ENCODE measurements at regions not wholly inside any gene's neighbourhood (a gene's known extent, or its start where the extent isn't known, plus 50 kb on each side); places are given as distances from the start of the nearest gene placed in this dataset.

DNA sequence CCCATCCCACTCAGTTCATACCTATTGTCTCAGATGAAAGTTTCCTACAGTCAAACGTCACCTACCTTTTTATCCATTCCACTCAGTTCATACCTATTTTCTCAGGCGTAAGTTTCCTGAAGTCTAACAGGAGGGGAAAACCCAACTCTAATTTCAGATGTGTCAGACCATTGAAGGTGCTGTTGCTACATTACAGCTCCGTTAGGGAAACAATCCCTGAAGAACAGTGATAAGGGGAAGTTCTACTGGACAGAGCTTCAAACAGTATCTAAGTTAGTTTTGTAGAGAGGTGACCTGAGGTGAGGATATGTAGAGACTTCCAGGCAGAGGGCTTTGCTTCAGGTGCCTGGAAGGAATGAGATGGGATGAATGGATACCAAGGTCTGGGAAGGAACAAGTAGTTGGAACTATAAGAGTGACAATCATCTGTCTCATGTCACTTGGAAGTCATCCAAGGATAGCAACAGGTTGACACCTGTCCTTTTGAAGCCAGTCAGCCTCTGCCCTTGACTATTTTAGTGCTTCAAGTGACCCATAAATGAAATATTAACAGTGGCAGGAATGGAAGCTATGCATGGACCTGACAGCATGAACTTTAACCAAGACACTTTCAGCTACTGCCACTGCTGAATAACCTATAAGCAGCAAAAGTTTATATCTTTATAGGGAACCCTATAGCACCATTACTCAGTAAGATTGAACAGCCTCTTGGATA is 191.6 kb upstream of the MOCS1 start:
- H3K27me3 Mint-ChIP-seq (ENCODE audit: low read depth) = no peaks in the 10 kb centered on the region
- peaks cover 3% of the 10 kb centered on the region for H3K9me3 Mint-ChIP-seq (ENCODE audit: insufficient read depth)
- H3K27ac Mint-ChIP-seq = no peak overlapping the region
- H3K36me3 Mint-ChIP-seq (ENCODE audit: low read depth) = no peaks in the 10 kb centered on the region
- DNase-seq = no peak
- no peak for ATAC-seq
- H3K4me1 Mint-ChIP-seq (ENCODE audit: low read depth) = no peaks in the 10 kb centered on the region
- no peak overlapping the region for H3K4me3 Mint-ChIP-seq
- POLR2A ChIA-PET = no interaction called here
- CTCF ChIA-PET = no interaction called here

DNA sequence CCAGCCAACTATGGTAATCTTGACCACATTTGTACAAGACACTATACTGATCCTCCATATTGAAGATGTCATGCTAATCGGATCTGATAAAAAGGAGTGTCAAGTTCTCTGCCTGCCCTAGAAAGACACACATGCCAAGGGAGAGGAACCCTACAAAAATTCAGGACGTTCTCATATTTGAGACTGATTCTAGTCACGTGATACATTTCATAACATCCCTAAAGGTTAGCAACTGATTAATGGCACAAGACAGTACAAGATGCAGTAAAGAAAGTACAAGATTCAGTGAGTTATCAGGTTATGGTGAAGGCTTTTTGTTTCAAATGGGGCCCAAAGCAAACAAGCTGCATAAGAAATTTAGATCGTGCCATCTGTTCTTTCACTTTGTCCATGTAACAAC is 190.7 kb upstream of the MOCS1 start:
- ChIA-PET CTCF (no interaction called here), POLR2A (no interaction called here)
- no peaks in the 10 kb centered on the region for H3K4me1 Mint-ChIP-seq (ENCODE audit: low read depth)
- H3K9me3 Mint-ChIP-seq (ENCODE audit: insufficient read depth) = no peaks in the 10 kb centered on the region
- ATAC-seq (no peak), DNase-seq (no peak)
- no peaks in the 10 kb centered on the region for H3K36me3 Mint-ChIP-seq (ENCODE audit: low read depth)
- no peak overlapping the region for H3K27ac Mint-ChIP-seq
- H3K4me3 Mint-ChIP-seq = no peak overlapping the region
- H3K27me3 Mint-ChIP-seq (ENCODE audit: low read depth) = no peaks in the 10 kb centered on the region

- H3K9me3 Mint-ChIP-seq (ENCODE audit: insufficient read depth) = no peaks in the 10 kb centered on the region
- H3K4me3 Mint-ChIP-seq = no peak overlapping the region
- ChIA-PET CTCF (no interaction called here), POLR2A (no interaction called here)
- no peaks in the 10 kb centered on the region for H3K36me3 Mint-ChIP-seq (ENCODE audit: low read depth)
- H3K4me1 Mint-ChIP-seq (ENCODE audit: low read depth) = no peaks in the 10 kb centered on the region
- H3K27me3 Mint-ChIP-seq (ENCODE audit: low read depth) = no peaks in the 10 kb centered on the region
- no peak for DNase-seq
- no peak for ATAC-seq
- no peak overlapping the region for H3K27ac Mint-ChIP-seq
These were observed 182.6 kb upstream of the MOCS1 start for GRCh38 chr6:40116832-40117231.

DNA sequence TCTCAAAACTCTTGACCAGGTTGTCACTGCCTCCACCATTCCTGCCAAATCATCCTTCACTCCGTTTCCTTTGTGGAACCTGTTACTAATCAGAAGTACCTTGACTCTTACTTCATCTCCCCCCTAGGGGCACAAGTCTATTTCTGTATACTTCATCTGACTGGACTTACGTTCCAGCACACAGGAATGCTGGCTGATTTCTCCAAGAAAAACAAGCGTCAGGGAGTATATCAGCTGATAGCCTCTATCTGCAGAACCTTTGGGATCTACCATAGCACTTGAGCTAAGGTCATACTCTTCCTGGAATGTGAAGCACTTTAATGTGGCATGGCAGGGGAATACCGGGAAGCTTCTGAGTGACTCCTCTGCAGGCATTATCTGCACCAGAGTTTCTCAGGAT is 178.1 kb upstream of the MOCS1 start:
- H3K27ac Mint-ChIP-seq = no peak overlapping the region
- H3K4me3 Mint-ChIP-seq = no peak overlapping the region
- H3K36me3 Mint-ChIP-seq (ENCODE audit: low read depth) = no peaks in the 10 kb centered on the region
- DNase-seq = no peak
- POLR2A ChIA-PET = no interaction called here
- no peaks in the 10 kb centered on the region for H3K9me3 Mint-ChIP-seq (ENCODE audit: insufficient read depth)
- H3K27me3 Mint-ChIP-seq (ENCODE audit: low read depth) = no peaks in the 10 kb centered on the region
- ATAC-seq = no peak
- CTCF ChIA-PET = no interaction called here
- H3K4me1 Mint-ChIP-seq (ENCODE audit: low read depth) = no peaks in the 10 kb centered on the region

DNA sequence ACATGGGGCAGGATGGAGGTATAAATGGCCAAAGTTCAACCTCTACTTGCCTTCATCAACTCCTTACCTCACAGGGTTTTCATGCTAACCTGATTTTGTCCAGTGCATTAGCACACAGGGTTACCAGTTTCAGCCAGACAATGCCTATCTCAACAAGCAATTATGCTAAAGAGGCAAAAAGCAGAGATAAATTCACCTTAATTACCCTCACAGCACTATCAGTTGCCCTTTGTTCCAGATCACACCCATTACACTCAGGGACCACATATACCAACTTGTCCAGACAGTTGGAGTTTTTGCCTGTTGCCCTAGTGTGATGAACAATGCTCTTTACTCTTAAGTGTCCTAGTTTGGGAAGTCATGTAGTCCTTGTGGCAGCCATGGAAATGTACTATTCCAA is 174.5 kb upstream of the MOCS1 start:
- H3K27ac Mint-ChIP-seq = no peak overlapping the region
- H3K9me3 Mint-ChIP-seq (ENCODE audit: insufficient read depth) = no peaks in the 10 kb centered on the region
- no peaks in the 10 kb centered on the region for H3K27me3 Mint-ChIP-seq (ENCODE audit: low read depth)
- no peaks in the 10 kb centered on the region for H3K4me1 Mint-ChIP-seq (ENCODE audit: low read depth)
- no peaks in the 10 kb centered on the region for H3K36me3 Mint-ChIP-seq (ENCODE audit: low read depth)
- DNase-seq (no peak), ATAC-seq (no peak)
- CTCF ChIA-PET = no interaction called here
- H3K4me3 Mint-ChIP-seq = no peak overlapping the region
- POLR2A ChIA-PET = no interaction called here

DNA sequence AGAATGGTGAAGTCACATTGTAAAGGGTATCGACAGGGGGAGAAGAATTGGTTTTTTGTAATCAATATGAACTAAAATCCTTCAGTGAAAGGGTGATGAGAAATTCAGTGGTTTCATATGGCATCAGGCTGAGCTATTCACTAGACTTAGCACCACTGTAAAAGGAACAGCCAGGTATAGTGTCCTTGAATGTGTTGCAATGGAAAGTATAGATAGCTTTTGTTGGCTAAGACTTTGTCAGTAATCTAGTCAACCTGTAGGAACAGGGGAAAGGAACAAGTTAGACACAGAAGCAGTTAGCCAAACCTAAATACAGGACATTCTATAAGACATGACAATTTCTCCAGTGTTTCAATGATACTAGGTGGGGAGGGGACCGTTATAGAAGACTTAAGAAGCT is 172.6 kb upstream of the MOCS1 start:
- ChIA-PET CTCF (no interaction called here), POLR2A (no interaction called here)
- H3K4me1 Mint-ChIP-seq (ENCODE audit: low read depth) = no peaks in the 10 kb centered on the region
- H3K27ac Mint-ChIP-seq = no peak overlapping the region
- H3K36me3 Mint-ChIP-seq (ENCODE audit: low read depth) = no peaks in the 10 kb centered on the region
- H3K9me3 Mint-ChIP-seq (ENCODE audit: insufficient read depth) = no peaks in the 10 kb centered on the region
- H3K4me3 Mint-ChIP-seq = no peak overlapping the region
- DNase-seq (no peak), ATAC-seq (no peak)
- H3K27me3 Mint-ChIP-seq (ENCODE audit: low read depth) = no peaks in the 10 kb centered on the region

DNA sequence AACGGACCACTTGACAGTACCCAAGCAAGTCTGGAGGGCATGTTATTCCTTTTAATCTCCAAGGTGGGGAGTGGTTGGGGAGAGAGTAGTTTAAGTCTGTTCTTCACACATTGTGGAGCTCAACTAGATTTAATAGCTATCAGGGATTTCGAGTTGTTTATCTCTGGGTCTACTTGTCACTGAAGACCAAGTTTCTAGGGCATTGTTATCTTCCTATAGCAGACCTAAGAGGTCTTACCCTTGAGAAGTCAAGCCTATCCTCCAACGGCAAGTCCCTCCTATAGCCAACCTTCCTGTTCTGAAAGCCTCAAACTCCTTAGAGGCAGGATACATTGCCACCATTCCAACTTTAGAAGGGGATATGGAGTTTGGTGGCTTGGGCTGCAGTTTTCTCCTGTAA is 164.5 kb upstream of the MOCS1 start:
- Mint-ChIP-seq H3K36me3 (ENCODE audit: low read depth) (no peaks in the 10 kb centered on the region), H3K4me3 (no peak overlapping the region), H3K9me3 (ENCODE audit: insufficient read depth) (no peaks in the 10 kb centered on the region), H3K27ac (no peak overlapping the region), H3K4me1 (ENCODE audit: low read depth) (no peaks in the 10 kb centered on the region), H3K27me3 (ENCODE audit: low read depth) (peaks cover 6% of the 10 kb centered on the region)
- CTCF ChIA-PET = no interaction called here
- POLR2A ChIA-PET = no interaction called here
- ATAC-seq = no peak
- DNase-seq = no peak

DNA sequence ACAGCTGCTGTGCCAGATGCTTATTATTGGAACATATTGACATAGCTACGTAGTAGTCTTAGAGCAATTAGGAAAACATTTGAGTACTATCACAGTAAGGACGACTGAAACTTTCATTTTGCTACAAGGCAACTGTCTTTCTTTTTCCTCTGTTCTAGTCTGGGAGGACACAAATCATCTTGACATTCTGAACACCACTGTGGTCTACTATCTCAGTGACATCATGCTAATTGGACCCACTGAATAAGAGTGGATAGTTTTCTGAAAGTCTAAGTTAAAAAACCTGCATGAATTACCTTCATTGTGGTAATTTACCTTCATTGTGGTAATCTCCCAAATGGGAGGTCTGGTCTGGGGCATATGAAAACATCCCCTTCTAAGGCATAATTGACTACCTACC is 163.3 kb upstream of the MOCS1 start:
- POLR2A ChIA-PET = no interaction called here
- Mint-ChIP-seq H3K9me3 (ENCODE audit: insufficient read depth) (no peaks in the 10 kb centered on the region), H3K27ac (no peak overlapping the region), H3K36me3 (ENCODE audit: low read depth) (no peaks in the 10 kb centered on the region), H3K4me1 (ENCODE audit: low read depth) (no peaks in the 10 kb centered on the region), H3K4me3 (no peak overlapping the region), H3K27me3 (ENCODE audit: low read depth) (peaks cover 6% of the 10 kb centered on the region)
- CTCF ChIA-PET = no interaction called here
- ATAC-seq (no peak), DNase-seq (no peak)

GRCh38 chr6:40083141-40083920 is 149.1 kb upstream of the MOCS1 start:
- Mint-ChIP-seq H3K4me1 (ENCODE audit: low read depth) (no peaks in the 10 kb centered on the region), H3K9me3 (ENCODE audit: insufficient read depth) (no peaks in the 10 kb centered on the region), H3K27me3 (ENCODE audit: low read depth) (peaks cover 5% of the 10 kb centered on the region), H3K36me3 (ENCODE audit: low read depth) (no peaks in the 10 kb centered on the region), H3K27ac (no peak overlapping the region), H3K4me3 (no peak overlapping the region)
- ATAC-seq (no peak), DNase-seq (no peak)
- ChIA-PET POLR2A (no interaction called here), CTCF (no interaction called here)

- CTCF ChIA-PET = no interaction called here
- H3K27ac Mint-ChIP-seq = no peak overlapping the region
- H3K4me3 Mint-ChIP-seq = no peak overlapping the region
- DNase-seq = no peak
- POLR2A ChIA-PET = no interaction called here
- H3K4me1 Mint-ChIP-seq (ENCODE audit: low read depth) = no peaks in the 10 kb centered on the region
- no peaks in the 10 kb centered on the region for H3K9me3 Mint-ChIP-seq (ENCODE audit: insufficient read depth)
- H3K36me3 Mint-ChIP-seq (ENCODE audit: low read depth) = no peaks in the 10 kb centered on the region
- no peak for ATAC-seq
- peaks cover 5% of the 10 kb centered on the region for H3K27me3 Mint-ChIP-seq (ENCODE audit: low read depth)
These were observed 148.2 kb upstream of the MOCS1 start for GRCh38 chr6:40082278-40083043.

- ChIA-PET POLR2A (no interaction called here), CTCF (no interaction called here)
- Mint-ChIP-seq H3K4me3 (no peak overlapping the region), H3K36me3 (ENCODE audit: low read depth) (no peaks in the 10 kb centered on the region), H3K9me3 (ENCODE audit: insufficient read depth) (no peaks in the 10 kb centered on the region), H3K27ac (no peak overlapping the region), H3K27me3 (ENCODE audit: low read depth) (peaks cover 5% of the 10 kb centered on the region), H3K4me1 (ENCODE audit: low read depth) (no peaks in the 10 kb centered on the region)
- ATAC-seq (no peak), DNase-seq (no peak)
These were observed 143.5 kb upstream of the MOCS1 start for GRCh38 chr6:40077736-40078135.

GRCh38 chr6:40077315-40077714 is 143.1 kb upstream of the MOCS1 start:
- POLR2A ChIA-PET = no interaction called here
- H3K27me3 Mint-ChIP-seq (ENCODE audit: low read depth) = peaks cover 5% of the 10 kb centered on the region
- no peak overlapping the region for H3K27ac Mint-ChIP-seq
- DNase-seq = no peak
- no peaks in the 10 kb centered on the region for H3K36me3 Mint-ChIP-seq (ENCODE audit: low read depth)
- H3K4me3 Mint-ChIP-seq = no peak overlapping the region
- CTCF ChIA-PET = no interaction called here
- no peaks in the 10 kb centered on the region for H3K4me1 Mint-ChIP-seq (ENCODE audit: low read depth)
- no peak for ATAC-seq
- no peaks in the 10 kb centered on the region for H3K9me3 Mint-ChIP-seq (ENCODE audit: insufficient read depth)
